ENCODE measurements at regions not wholly inside any gene's neighbourhood (a gene's known extent, or its start where the extent isn't known, plus 50 kb on each side); places are given as distances from the start of the nearest gene placed in this dataset.

- H3K27ac Mint-ChIP-seq: no peak overlapping the region
- H3K4me1 Mint-ChIP-seq: peaks cover 75% of the 10 kb centered on the region
- H3K27me3 Mint-ChIP-seq (ENCODE audit: low read depth, poor library complexity): peaks cover 3% of the 10 kb centered on the region
- no peak overlapping the region for H3K4me3 Mint-ChIP-seq
- TF ChIP-seq CTCF (IDR thresholded peaks at IDR 0.05): no peak
- DNase-seq: no peak
- peaks cover 4% of the 10 kb centered on the region for H3K9me3 Mint-ChIP-seq
- H3K36me3 Mint-ChIP-seq (ENCODE audit: low read depth): no peaks in the 10 kb centered on the region
Measured at GRCh38 chr12:130102266-130102665, 60.0 kb upstream of the FZD10 start.

GRCh38 chr12:130104571-130105106 lies 57.6 kb upstream of the FZD10 start:
- no peak for TF ChIP-seq CTCF (IDR thresholded peaks at IDR 0.05)
- Mint-ChIP-seq H3K4me3 (peak overlapping the region; percentile 66), H3K4me1 (peaks cover 83% of the 10 kb centered on the region), H3K9me3 (peaks cover 11% of the 10 kb centered on the region), H3K27me3 (ENCODE audit: low read depth, poor library complexity) (peaks cover 4% of the 10 kb centered on the region), H3K27ac (peak overlapping the region; percentile 93), H3K36me3 (ENCODE audit: low read depth) (no peaks in the 10 kb centered on the region)
- DNase-seq: peak; percentile 86

GRCh38 chr12:130109062-130109945 lies 53.0 kb upstream of the FZD10 start:
- H3K4me3 Mint-ChIP-seq: peak overlapping the region; percentile 39
- H3K4me1 Mint-ChIP-seq: peaks cover 89% of the 10 kb centered on the region
- H3K27me3 Mint-ChIP-seq (ENCODE audit: low read depth, poor library complexity): peaks cover 17% of the 10 kb centered on the region
- H3K9me3 Mint-ChIP-seq: peaks cover 7% of the 10 kb centered on the region
- H3K36me3 Mint-ChIP-seq (ENCODE audit: low read depth): no peaks in the 10 kb centered on the region
- H3K27ac Mint-ChIP-seq: no peak overlapping the region
- no peak for TF ChIP-seq CTCF (IDR thresholded peaks at IDR 0.05)
- DNase-seq: no peak

- no peaks in the 10 kb centered on the region for H3K36me3 Mint-ChIP-seq (ENCODE audit: low read depth)
- no peak for DNase-seq
- peaks cover 81% of the 10 kb centered on the region for H3K4me1 Mint-ChIP-seq
- peaks cover 18% of the 10 kb centered on the region for H3K27me3 Mint-ChIP-seq (ENCODE audit: low read depth, poor library complexity)
- H3K4me3 Mint-ChIP-seq: peak overlapping the region; percentile 62
- TF ChIP-seq CTCF (IDR thresholded peaks at IDR 0.05): no peak
- peaks cover 7% of the 10 kb centered on the region for H3K9me3 Mint-ChIP-seq
- no peak overlapping the region for H3K27ac Mint-ChIP-seq
Measured at GRCh38 chr12:130110914-130111313, 51.4 kb upstream of the FZD10 start.

- DNase-seq: no peak
- Mint-ChIP-seq H3K4me3 (peak overlapping the region; percentile 33), H3K27me3 (ENCODE audit: low read depth, poor library complexity) (peaks cover 18% of the 10 kb centered on the region), H3K36me3 (ENCODE audit: low read depth) (no peaks in the 10 kb centered on the region), H3K27ac (peak overlapping the region; percentile 4), H3K4me1 (peaks cover 82% of the 10 kb centered on the region), H3K9me3 (peaks cover 7% of the 10 kb centered on the region)
- no peak for TF ChIP-seq CTCF (IDR thresholded peaks at IDR 0.05)
Measured at GRCh38 chr12:130111965-130112496, 50.2 kb upstream of the FZD10 start.

All from nephron progenitor cell (in vitro differentiated cells).